ENCODE measurements at regions not wholly inside any gene's neighbourhood (a gene's known extent, or its start where the extent isn't known, plus 50 kb on each side); places are given as distances from the start of the nearest gene placed in this dataset.

GRCh38 chr6:144978208-144978607, 693.1 kb downstream of the UTRN start:
- H3K9me3 ChIP-seq (ENCODE audit: control insufficient read depth, insufficient read depth, low read length): no peaks in the 10 kb centered on the region
- H3K27ac ChIP-seq (ENCODE audit: low read depth, low read length): no peak overlapping the region
- H3K4me3 ChIP-seq (ENCODE audit: low read depth, low read length): no peak overlapping the region
- no peak for TF ChIP-seq CTCF (IDR thresholded peaks at IDR 0.05; ENCODE audit: low read depth, low read length)
- ChIA-PET CTCF (interaction anchor here (0.6 to 1.3 kb wide), 3 partner anchors 11 to 393 kb away, joined by 3 read pairs; no protein-coding TSS in a partner anchor), POLR2A (no interaction called here)
- DNase-seq (ENCODE audit: low read depth, low spot score): no peak
- H3K27me3 ChIP-seq (ENCODE audit: control insufficient read depth, insufficient read depth, low read length): no peaks in the 10 kb centered on the region

DNA sequence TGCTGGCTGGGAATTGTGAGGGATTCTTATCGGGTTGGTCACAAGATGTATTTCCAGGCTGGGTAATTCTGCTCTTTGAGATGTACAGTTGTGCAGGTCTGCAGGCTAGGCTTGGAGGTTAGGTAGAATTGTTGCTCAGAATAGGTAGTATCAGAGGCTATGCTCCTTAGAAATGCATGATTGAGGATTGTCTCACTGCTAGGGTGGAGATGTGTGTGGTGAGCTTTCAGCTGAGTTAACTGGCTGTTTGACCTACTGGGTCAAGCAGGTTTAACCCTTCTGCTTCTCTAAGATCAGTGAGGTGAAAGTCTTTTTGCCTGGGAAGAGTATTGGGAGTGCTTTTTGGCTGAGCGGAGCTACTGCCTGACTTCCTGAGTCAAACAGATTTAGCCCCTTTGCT, 701.1 kb downstream of the UTRN start:
- DNase-seq (ENCODE audit: low read depth, low spot score): no peak
- CTCF ChIA-PET: no interaction called here
- Histone ChIP-seq H3K4me3 (ENCODE audit: low read depth, low read length) (no peak overlapping the region), H3K9me3 (ENCODE audit: control insufficient read depth, insufficient read depth, low read length) (no peaks in the 10 kb centered on the region), H3K27me3 (ENCODE audit: control insufficient read depth, insufficient read depth, low read length) (no peaks in the 10 kb centered on the region), H3K27ac (ENCODE audit: low read depth, low read length) (no peak overlapping the region)
- no peak for TF ChIP-seq CTCF (IDR thresholded peaks at IDR 0.05; ENCODE audit: low read depth, low read length)
- POLR2A ChIA-PET: no interaction called here

- Histone ChIP-seq H3K4me3 (ENCODE audit: low read depth, low read length) (no peak overlapping the region), H3K27me3 (ENCODE audit: control insufficient read depth, insufficient read depth, low read length) (no peaks in the 10 kb centered on the region), H3K9me3 (ENCODE audit: control insufficient read depth, insufficient read depth, low read length) (no peaks in the 10 kb centered on the region), H3K27ac (ENCODE audit: low read depth, low read length) (no peak overlapping the region)
- TF ChIP-seq CTCF (IDR thresholded peaks at IDR 0.05; ENCODE audit: low read depth, low read length): no peak
- DNase-seq (ENCODE audit: low read depth, low spot score): no peak
- ChIA-PET POLR2A (no interaction called here), CTCF (interaction anchor here (0.6 kb wide), 1 partner anchor 225 kb away, joined by 4 read pairs; no protein-coding TSS in a partner anchor)
Measured at GRCh38 chr6:144989319-144990107, 704.4 kb downstream of the UTRN start.

DNA sequence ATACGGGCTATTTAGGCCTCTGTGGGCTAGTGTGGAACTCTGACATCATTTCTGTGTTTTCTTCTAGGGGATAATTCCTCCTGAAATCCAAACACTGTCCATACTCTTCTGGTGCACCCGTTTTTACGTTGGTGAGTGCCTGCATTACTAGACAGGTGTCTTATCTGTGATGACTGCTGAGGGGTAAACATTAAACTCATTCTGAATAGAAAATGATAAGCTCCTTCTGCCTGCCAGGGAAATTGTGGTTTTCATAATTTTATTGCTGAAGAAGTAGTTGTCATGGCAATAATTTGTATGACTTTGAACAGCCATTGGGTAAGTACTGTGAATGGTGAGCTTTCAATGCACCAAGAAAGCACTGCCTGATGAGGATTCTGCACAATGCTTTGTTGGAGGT, 705.6 kb downstream of the UTRN start:
- TF ChIP-seq CTCF (IDR thresholded peaks at IDR 0.05; ENCODE audit: low read depth, low read length): no peak
- DNase-seq (ENCODE audit: low read depth, low spot score): no peak
- Histone ChIP-seq H3K27me3 (ENCODE audit: control insufficient read depth, insufficient read depth, low read length) (no peaks in the 10 kb centered on the region), H3K27ac (ENCODE audit: low read depth, low read length) (no peak overlapping the region), H3K9me3 (ENCODE audit: control insufficient read depth, insufficient read depth, low read length) (no peaks in the 10 kb centered on the region), H3K4me3 (ENCODE audit: low read depth, low read length) (no peak overlapping the region)
- POLR2A ChIA-PET: no interaction called here
- CTCF ChIA-PET: interaction anchor here (1.0 kb wide), 1 partner anchor 14 kb away, joined by 3 read pairs; no protein-coding TSS in a partner anchor

DNA sequence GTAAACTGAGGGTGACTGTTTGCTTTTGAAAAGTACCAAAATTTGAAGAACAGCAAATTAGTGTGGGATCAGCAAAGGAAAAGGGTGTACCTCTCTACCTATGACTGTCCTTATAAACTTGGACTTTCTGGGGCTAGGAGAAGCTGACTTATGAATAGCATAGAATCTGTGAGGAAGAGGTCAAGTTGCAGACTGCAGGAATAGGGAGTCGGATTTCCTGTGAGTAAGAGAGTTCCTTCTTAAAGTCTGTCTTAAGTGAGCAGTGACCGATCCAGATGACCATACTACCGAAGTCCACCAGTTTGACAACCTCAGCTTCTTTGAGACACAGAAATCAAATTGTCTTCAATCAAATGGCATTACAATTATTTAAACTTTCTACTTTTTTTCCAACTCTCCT, 708.7 kb downstream of the UTRN start:
- no peak for DNase-seq (ENCODE audit: low read depth, low spot score)
- Histone ChIP-seq H3K27ac (ENCODE audit: low read depth, low read length) (no peak overlapping the region), H3K9me3 (ENCODE audit: control insufficient read depth, insufficient read depth, low read length) (no peaks in the 10 kb centered on the region), H3K27me3 (ENCODE audit: control insufficient read depth, insufficient read depth, low read length) (no peaks in the 10 kb centered on the region), H3K4me3 (ENCODE audit: low read depth, low read length) (no peak overlapping the region)
- ChIA-PET POLR2A (interaction anchor here (0.9 kb wide), 1 partner anchor 36 kb away, joined by 3 read pairs; no protein-coding TSS in a partner anchor), CTCF (no interaction called here)
- TF ChIP-seq CTCF (IDR thresholded peaks at IDR 0.05; ENCODE audit: low read depth, low read length): no peak

Measured in AG04450 (cell line).